HG03139 (cell line): ENCODE measurements at regions not wholly inside any gene's neighbourhood (a gene's known extent, or its start where the extent isn't known, plus 50 kb on each side); places are given as distances from the start of the nearest gene placed in this dataset.

Source experiments
- ATAC-seq: cut with Tn5 transposase; IDR thresholded peaks from one replicate; pipeline ENCODE4 v1.9.1; 2021; ENCODE audit not compliant: unreplicated experiment

GRCh38 chr13:89846926-89847585, 1500.4 kb upstream of the MIR17HG start:
- no peak for ATAC-seq

DNA sequence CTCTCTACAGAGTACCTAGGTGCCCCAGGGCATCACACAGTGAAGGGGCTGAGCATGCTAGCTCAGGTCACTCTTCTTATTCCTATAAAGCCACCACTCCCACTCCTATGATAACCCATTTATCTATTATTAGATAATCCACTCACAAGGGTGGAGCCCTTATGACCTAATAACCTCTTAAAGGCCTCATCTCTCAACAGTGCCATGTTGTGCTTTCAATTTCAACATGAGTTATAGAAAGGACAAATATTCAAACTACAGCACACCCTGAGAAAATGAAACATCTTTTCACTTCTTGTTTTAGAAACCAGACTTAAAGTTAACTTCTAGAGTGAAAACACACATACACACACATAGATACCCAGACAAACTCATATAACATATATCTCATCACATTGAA, 1494.9 kb upstream of the MIR17HG start:
- no peak for ATAC-seq

DNA sequence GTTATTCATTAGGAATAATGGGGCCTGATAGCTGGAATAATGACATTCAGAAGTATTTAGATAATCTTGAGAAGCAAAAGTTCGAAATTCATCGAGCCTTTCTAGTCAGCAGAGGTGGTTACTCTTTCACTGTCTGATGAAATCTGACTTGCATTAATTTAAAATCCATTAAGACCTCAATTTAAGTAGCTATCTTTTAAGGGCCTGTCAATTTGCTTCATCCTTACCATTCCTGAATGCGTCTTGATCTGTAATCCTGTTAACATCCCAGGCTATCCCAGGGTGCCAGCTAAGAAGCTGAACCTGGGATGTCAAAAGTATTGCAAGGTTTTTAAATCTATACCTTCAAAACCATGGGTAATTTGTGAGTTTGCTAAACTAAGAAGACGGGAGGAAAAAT, 1491.0 kb upstream of the MIR17HG start:
- ATAC-seq = no peak

DNA sequence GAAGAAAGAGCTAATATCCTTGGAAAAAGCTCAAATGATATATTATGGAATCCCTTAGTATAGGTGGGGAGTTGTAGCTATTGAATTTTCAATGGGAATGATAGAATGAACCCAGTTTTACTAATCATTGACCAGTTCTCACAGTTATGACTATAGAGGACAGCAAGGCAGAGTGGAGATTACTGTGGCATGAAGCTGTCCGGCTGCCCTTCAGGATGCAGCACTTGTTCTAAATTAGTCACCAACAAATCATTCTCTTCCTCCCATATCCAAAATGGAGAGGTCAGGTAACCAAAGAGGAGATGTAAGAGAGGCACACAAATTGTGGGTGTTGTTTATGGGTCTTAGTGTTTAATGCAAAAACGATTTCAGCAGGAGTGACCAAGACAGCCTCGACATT, 1490.0 kb upstream of the MIR17HG start:
- ATAC-seq = no peak

DNA sequence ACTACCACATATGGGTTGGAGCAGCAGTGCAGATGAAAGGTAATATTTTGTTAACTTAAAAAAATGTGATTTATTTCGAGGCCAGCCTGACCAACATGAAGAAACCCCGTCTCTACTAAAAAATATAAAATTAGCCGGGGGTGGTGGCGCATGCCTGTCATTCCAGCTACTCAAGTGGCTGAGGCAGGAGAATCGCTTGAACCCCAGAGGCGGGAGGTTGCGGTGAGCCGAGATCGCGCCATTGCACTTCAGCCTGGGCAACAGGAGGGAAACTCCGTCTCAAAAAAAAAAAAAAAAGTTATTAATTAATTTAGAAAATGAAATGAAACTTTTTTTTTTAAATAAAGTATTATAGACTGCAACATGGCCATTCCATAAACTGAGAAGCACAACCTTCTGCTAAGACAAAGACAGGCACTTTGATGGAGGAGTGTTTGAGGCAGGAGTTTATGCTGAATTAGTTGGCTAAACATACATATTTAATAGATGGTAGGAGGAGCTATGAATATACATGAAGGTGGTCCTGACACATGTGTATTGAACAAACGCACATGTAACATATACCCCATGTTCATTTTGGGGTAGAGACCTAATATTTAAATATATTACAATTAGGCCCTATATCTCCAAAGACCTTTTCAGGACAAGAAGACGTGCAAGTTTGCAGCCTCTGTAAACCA, 1485.3 kb upstream of the MIR17HG start:
- no peak for ATAC-seq

GRCh38 chr13:89862691-89863036, 1484.8 kb upstream of the MIR17HG start:
- ATAC-seq = no peak

DNA sequence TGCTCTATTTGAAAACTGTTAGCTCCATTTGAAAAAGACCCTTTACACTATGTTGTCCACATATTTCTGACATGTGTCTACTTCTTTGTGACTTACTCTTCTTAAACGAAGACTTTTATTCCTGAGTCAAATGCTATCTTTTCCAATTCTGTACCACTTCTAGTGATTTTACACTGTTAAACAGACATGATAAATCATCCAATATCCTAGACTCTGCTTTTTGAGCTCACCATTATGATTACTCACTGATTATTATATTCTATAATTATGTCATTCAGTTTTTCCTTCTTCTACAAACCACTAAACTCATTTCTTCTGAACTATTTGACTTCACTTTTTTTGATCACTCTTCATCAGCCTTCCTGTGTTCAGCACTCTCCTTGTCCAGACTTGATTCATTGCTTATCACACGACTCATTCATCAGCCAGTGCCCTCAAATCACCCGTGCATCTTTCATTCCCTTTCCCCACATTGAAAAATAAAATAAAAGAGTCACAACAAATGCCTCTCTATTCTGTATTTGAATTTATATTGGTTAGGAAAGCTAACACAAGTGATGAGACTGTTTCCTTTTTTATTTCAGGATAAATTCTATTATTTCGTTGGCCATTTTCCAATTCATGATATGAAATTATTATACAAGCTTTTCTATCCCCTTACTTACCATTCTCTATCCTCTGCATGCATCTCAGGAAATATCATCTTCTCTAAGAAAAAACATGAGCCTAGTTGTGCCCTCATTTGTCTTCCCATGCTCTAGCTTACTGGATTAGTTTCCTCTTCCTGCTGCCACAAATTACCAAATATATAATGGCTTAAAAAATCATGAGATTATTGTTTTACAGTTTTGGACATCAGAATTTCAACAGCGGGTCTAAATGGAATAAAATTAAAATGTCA, 1482.1 kb upstream of the MIR17HG start:
- ATAC-seq = no peak

- ATAC-seq = no peak
These were observed 1478.2 kb upstream of the MIR17HG start for GRCh38 chr13:89869312-89869711.

GRCh38 chr13:89878904-89879303, 1468.6 kb upstream of the MIR17HG start:
- no peak for ATAC-seq

DNA sequence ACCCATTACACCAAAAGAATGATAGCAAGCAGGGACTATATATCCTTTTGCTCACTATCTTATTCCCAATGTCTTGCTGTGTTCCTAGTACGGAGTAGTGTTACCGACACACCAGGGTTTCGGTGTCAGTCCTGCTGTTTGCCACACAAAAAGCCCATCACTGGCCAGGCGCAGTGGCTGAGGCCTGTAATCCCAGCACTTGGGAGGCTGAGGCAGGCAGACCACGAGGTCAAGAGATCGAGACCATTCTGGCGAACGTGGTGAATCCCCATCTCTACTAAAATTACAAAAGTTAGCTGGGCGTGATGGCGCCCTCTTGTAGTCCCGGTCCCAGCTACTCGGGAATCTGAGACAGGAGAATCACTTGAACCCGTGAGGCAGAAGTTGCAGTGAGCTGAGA, 1467.3 kb upstream of the MIR17HG start:
- ATAC-seq = no peak

DNA sequence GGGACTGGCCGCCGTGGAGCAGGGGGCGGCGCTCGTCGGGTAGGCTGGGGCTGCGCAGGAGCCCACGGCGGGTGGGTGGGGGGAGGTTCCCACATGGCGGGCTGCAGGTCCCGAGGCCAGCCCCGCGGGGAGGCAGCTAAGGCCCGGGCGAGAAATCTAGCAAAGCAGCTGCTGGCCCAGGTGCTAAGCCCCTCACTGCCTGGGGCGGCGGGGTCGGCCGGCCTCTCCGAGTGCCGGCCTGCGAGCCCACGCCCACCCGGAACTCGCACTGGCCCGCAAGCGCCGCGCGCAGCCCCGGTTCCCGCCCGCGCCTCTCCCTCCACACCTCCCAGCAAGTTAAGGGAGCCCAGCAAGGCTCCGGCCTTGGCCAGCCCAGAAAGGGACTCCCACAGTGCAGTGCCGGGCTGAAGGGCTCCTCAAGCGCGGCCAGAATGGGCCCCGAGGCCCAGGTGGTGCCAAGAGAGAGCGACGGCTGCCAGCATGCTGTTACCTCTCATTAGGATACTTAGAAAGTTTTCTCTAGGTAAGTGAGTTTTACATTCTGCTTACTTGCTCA, 1463.5 kb upstream of the MIR17HG start:
- ATAC-seq = no peak

- no peak for ATAC-seq
These were observed 1456.7 kb upstream of the MIR17HG start for GRCh38 chr13:89890806-89891205.

- ATAC-seq = no peak
These were observed 1456.1 kb upstream of the MIR17HG start for GRCh38 chr13:89891416-89891815.

- no peak for ATAC-seq
These were observed 1449.8 kb upstream of the MIR17HG start for GRCh38 chr13:89897681-89898080.

DNA sequence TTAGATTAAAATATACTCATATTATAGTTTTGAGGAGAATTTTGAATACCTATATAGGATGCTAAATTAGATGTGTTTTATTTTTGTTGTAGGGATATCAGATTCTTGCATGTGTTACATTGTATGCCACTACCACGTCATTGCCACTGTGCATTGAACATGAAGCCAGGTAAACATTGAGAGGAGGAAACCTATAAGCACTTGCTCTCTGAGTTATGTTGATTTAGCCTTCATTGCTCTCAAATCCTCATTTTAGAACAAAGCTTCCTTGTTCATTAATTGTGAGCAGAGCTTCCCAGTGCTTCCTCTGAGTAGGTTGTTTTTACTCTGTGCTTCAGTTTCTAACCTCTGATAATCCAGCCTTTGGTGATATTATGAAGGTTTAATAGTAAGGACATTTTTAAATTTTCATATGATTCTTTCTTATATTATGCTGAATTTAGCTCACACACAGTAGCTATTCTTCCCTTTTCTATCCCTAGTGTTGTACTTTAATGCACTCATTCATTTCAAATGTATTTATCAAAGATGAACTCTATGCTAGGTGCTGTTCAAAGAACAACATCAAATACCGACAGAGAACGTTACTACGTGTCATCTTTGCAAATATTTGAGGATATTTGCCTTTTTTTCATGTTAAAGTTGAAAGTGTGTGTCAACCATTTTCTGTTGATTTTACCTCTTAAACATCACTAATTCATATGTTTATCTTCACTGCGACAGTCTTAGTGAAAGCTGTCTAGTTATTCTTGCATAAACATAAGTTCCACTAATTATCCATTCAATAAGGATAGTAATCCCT, 1448.0 kb upstream of the MIR17HG start:
- ATAC-seq = no peak

DNA sequence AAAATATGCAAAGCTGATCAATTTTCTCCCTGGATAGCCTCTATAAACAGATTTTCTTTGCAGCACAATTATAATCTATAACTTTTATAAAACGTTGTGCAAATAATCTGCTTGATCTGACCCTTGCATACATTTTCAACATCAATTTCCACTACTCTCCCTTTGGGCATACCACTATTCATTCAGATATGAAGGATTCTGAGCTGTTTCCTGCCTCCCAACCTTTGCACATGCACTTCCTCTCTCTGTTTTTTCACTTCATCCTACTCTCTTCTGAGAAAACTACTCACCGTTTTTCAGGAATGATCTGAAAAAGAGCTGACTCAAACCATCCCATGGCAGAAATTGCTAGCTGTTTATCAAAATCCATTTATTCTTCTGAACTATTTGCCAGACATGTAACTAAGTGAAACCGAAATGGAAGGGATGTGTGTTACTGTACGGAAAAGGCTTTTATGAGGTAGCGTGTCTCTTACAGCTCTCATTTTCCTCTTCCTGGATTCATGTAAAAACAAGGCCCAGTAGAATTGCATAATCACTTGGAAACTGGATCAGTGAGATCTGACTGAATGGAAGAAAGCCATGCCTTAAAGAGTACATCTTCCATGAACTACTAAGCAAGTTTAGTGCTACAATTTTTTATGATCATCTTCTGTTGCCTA, 1447.3 kb upstream of the MIR17HG start:
- no peak for ATAC-seq

GRCh38 chr13:89902223-89902622, 1445.3 kb upstream of the MIR17HG start:
- ATAC-seq = no peak

- no peak for ATAC-seq
These were observed 1444.4 kb upstream of the MIR17HG start for GRCh38 chr13:89903115-89903514.

- ATAC-seq = no peak
These were observed 1437.3 kb upstream of the MIR17HG start for GRCh38 chr13:89910166-89910565.

DNA sequence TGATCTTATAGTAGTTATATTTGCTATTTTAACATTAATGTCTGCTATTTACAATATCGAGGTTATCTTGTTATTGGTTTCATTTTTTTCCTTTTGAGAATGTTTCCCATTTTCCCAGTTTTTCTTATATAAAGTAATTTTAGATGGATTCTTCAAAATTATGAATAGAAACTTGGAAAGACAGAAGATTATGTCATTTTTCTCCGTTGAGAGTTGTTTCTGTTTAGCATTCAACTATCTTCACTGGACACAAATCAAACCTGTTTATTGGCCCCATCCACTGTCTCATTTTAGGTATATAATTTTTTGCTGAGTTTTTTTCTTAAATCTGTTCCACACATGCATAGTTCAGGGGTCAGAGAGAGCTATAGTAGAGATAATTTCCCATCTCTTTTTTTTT, 1430.9 kb upstream of the MIR17HG start:
- no peak for ATAC-seq
